ENCODE measurements at regions not wholly inside any gene's neighbourhood (a gene's known extent, or its start where the extent isn't known, plus 50 kb on each side); places are given as distances from the start of the nearest gene placed in this dataset.
"Not testable (repeated sequence)": the region's sequence is repeated elsewhere in the genome, so short reads cannot be mapped to it uniquely, and the experiment has no call there.

DNA sequence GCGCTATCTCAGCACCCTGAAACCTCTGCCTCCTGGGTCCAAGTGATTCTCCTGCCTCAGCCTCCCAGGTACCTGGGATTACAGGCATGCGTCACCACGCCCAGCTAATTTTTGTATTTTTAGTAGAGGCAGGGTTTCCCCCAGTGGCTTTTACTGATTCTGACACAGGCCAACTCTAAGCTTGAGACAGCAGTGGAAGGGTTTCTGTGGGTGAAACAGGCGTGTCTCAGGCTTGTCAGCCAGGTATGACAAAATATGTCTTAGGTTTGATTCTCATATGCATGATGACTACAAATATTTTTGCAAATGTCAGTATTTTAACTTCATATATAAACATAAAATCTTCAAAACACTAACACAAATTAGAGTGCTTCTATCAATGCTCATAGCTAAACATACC lies 952.8 kb upstream of the CDH18 start:
- H3K9ac ChIP-seq (ENCODE audit: insufficient read depth, low read length); H4K20me1 ChIP-seq (ENCODE audit: control insufficient read depth, extremely low read depth, insufficient read depth, low read length); H3K27me3 ChIP-seq (ENCODE audit: control insufficient read depth, insufficient read depth, low read length); H3K27ac ChIP-seq (ENCODE audit: insufficient read depth, low read length); DNase-seq (ENCODE audit: low read depth in 2 of 2); H3K9me3 ChIP-seq (ENCODE audit: control insufficient read depth, insufficient read depth, low read depth, low read length); H3K36me3 ChIP-seq (ENCODE audit: control insufficient read depth, insufficient read depth, low read length); H3K4me2 ChIP-seq (ENCODE audit: extremely low read depth, insufficient read depth, low read length); H3K4me3 ChIP-seq (replicated peaks in 1 of 4; ENCODE audit: control extremely low read depth in 1 of 4, insufficient read depth in 1 of 4, low read depth in 3 of 4, low read length in 4 of 4); H3K79me2 ChIP-seq (ENCODE audit: control insufficient read depth, insufficient read depth, low read length); H2AFZ ChIP-seq (ENCODE audit: low read length); H3K4me1 ChIP-seq (ENCODE audit: control insufficient read depth, extremely low read depth, insufficient read depth, low read length): not testable (repeated sequence)

DNA sequence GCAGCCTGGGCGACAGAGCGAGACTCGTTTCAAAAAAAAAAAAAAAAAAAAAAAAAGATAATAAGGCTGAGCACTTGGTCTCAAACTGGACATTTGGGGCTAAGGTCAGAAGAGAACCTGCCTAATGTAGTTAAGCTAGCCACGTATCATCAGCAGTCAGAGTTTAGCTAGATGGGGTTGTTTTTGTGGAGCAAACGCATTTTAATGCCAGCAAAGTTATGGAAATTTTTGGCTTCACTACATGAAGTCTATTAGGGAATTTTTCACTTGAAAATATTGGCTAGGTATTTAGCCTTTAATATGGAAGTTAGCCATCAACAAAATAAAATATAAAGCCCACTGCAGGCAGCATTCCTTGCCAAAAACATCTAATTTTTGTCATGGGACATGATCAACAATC lies 902.9 kb upstream of the CDH18 start:
- not testable (repeated sequence) for H3K4me3 ChIP-seq (replicated peaks in 1 of 4; ENCODE audit: control extremely low read depth in 1 of 4, insufficient read depth in 1 of 4, low read depth in 3 of 4, low read length in 4 of 4); H3K27ac ChIP-seq (ENCODE audit: insufficient read depth, low read length); H2AFZ ChIP-seq (ENCODE audit: low read length); DNase-seq (ENCODE audit: low read depth in 2 of 2); H3K27me3 ChIP-seq (ENCODE audit: control insufficient read depth, insufficient read depth, low read length); H3K4me1 ChIP-seq (ENCODE audit: control insufficient read depth, extremely low read depth, insufficient read depth, low read length); H3K36me3 ChIP-seq (ENCODE audit: control insufficient read depth, insufficient read depth, low read length); H3K4me2 ChIP-seq (ENCODE audit: extremely low read depth, insufficient read depth, low read length); H3K79me2 ChIP-seq (ENCODE audit: control insufficient read depth, insufficient read depth, low read length); H3K9ac ChIP-seq (ENCODE audit: insufficient read depth, low read length); H4K20me1 ChIP-seq (ENCODE audit: control insufficient read depth, extremely low read depth, insufficient read depth, low read length); H3K9me3 ChIP-seq (ENCODE audit: control insufficient read depth, insufficient read depth, low read depth, low read length)

DNA sequence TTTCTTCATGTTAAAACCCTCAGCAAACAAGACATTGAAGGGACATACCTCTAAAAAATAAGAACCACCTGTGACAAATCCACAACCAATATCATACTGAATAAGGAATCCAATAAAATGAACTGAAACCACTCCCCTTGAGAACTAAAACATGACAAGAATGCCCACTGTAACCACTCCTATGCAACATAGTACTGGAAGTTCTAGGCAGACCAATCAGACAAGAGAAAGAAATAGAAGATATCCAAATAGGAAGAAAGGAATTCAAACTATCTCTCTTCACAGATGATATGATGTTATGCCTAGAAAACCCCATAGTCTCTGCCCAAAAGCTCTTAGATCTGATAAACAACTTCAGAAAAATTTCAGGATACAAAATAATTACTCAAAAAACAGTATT lies 887.7 kb upstream of the CDH18 start:
- not testable (repeated sequence) for H3K27me3 ChIP-seq (ENCODE audit: control insufficient read depth, insufficient read depth, low read length); H3K79me2 ChIP-seq (ENCODE audit: control insufficient read depth, insufficient read depth, low read length); H3K4me3 ChIP-seq (replicated peaks in 1 of 4; ENCODE audit: control extremely low read depth in 1 of 4, insufficient read depth in 1 of 4, low read depth in 3 of 4, low read length in 4 of 4); H3K4me1 ChIP-seq (ENCODE audit: control insufficient read depth, extremely low read depth, insufficient read depth, low read length); H2AFZ ChIP-seq (ENCODE audit: low read length); H4K20me1 ChIP-seq (ENCODE audit: control insufficient read depth, extremely low read depth, insufficient read depth, low read length); H3K4me2 ChIP-seq (ENCODE audit: extremely low read depth, insufficient read depth, low read length); DNase-seq (ENCODE audit: low read depth in 2 of 2); H3K27ac ChIP-seq (ENCODE audit: insufficient read depth, low read length); H3K9me3 ChIP-seq (ENCODE audit: control insufficient read depth, insufficient read depth, low read depth, low read length); H3K9ac ChIP-seq (ENCODE audit: insufficient read depth, low read length); H3K36me3 ChIP-seq (ENCODE audit: control insufficient read depth, insufficient read depth, low read length)

DNA sequence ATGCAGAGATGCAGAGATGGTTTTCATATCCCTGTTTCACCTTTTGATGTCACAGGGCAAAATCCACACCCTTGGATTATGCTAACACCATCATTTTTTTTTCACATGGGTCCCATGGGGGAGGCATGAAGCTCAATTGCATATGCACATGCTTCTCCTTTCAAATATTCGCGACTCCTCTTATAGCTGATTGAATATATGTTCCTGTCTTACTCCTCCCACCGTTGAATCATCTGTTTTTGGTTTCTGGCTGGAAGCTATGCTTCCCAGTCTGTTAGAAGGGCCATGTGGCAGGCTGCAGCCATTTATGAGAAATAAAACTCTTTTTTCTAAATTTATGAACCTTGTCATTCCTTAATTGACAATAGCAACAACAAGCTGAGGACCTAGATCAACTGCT lies 877.9 kb upstream of the CDH18 start:
- not testable (repeated sequence) for H4K20me1 ChIP-seq (ENCODE audit: control insufficient read depth, extremely low read depth, insufficient read depth, low read length); H3K9me3 ChIP-seq (ENCODE audit: control insufficient read depth, insufficient read depth, low read depth, low read length); H3K4me3 ChIP-seq (replicated peaks in 1 of 4; ENCODE audit: control extremely low read depth in 1 of 4, insufficient read depth in 1 of 4, low read depth in 3 of 4, low read length in 4 of 4); H3K9ac ChIP-seq (ENCODE audit: insufficient read depth, low read length); H2AFZ ChIP-seq (ENCODE audit: low read length); H3K4me1 ChIP-seq (ENCODE audit: control insufficient read depth, extremely low read depth, insufficient read depth, low read length); H3K27ac ChIP-seq (ENCODE audit: insufficient read depth, low read length); H3K4me2 ChIP-seq (ENCODE audit: extremely low read depth, insufficient read depth, low read length); H3K36me3 ChIP-seq (ENCODE audit: control insufficient read depth, insufficient read depth, low read length); H3K27me3 ChIP-seq (ENCODE audit: control insufficient read depth, insufficient read depth, low read length); DNase-seq (ENCODE audit: low read depth in 2 of 2); H3K79me2 ChIP-seq (ENCODE audit: control insufficient read depth, insufficient read depth, low read length)

DNA sequence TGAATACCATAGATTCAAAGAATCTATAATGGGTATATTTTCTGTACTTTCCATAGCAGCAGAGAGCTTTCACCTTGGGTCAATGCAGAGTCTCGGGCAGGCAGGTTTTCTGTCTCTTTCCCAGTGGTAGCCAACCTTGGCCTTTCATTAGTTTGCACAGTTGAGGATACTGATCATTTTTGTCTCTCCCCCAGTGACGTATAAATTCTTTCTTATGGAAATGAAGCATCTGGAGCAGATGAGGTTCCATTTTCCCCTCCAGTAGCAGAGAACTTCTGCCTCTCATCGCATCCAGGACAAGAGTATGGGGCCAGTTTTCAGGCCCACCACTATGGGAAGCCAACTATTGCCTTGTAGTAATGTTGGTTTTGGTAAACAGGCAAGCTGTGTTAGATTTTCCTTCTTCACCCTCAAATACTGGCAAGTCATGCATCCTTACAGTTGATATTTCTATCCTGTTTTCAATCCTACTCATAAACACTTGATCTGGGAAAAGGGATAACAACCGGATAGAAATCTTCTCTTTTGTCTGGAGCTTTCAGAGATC lies 845.2 kb upstream of the CDH18 start:
- no peak overlapping the region for H3K4me2 ChIP-seq (ENCODE audit: extremely low read depth, insufficient read depth, low read length)
- DNase-seq (ENCODE audit: low read depth in 2 of 2): no peak
- no peaks in the 10 kb centered on the region for H3K9me3 ChIP-seq (ENCODE audit: control insufficient read depth, insufficient read depth, low read depth, low read length)
- no peaks in the 10 kb centered on the region for H4K20me1 ChIP-seq (ENCODE audit: control insufficient read depth, extremely low read depth, insufficient read depth, low read length)
- H3K4me3 ChIP-seq (replicated peaks in 1 of 4; ENCODE audit: control extremely low read depth in 1 of 4, insufficient read depth in 1 of 4, low read depth in 3 of 4, low read length in 4 of 4): no peak overlapping the region
- H3K9ac ChIP-seq (ENCODE audit: insufficient read depth, low read length): no peak overlapping the region
- H3K27ac ChIP-seq (ENCODE audit: insufficient read depth, low read length): no peak overlapping the region
- TF ChIP-seq, protein P1, sequence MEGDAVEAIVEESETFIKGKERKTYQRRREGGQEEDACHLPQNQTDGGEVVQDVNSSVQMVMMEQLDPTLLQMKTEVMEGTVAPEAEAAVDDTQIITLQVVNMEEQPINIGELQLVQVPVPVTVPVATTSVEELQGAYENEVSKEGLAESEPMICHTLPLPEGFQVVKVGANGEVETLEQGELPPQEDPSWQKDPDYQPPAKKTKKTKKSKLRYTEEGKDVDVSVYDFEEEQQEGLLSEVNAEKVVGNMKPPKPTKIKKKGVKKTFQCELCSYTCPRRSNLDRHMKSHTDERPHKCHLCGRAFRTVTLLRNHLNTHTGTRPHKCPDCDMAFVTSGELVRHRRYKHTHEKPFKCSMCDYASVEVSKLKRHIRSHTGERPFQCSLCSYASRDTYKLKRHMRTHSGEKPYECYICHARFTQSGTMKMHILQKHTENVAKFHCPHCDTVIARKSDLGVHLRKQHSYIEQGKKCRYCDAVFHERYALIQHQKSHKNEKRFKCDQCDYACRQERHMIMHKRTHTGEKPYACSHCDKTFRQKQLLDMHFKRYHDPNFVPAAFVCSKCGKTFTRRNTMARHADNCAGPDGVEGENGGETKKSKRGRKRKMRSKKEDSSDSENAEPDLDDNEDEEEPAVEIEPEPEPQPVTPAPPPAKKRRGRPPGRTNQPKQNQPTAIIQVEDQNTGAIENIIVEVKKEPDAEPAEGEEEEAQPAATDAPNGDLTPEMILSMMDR (conservative IDR thresholded peaks at IDR 0.05 in 1 of 2, IDR thresholded peaks at IDR 0.05 in 1 of 2; ENCODE audit: low read depth in 1 of 2, low read length in 2 of 2): no peak
- TF ChIP-seq EZH2 (IDR thresholded peaks at IDR 0.05; ENCODE audit: low read length, missing control alignments): no peak
- no peaks in the 10 kb centered on the region for H3K79me2 ChIP-seq (ENCODE audit: control insufficient read depth, insufficient read depth, low read length)
- no peaks in the 10 kb centered on the region for H3K27me3 ChIP-seq (ENCODE audit: control insufficient read depth, insufficient read depth, low read length)
- no peaks in the 10 kb centered on the region for H3K36me3 ChIP-seq (ENCODE audit: control insufficient read depth, insufficient read depth, low read length)
- no peaks in the 10 kb centered on the region for H3K4me1 ChIP-seq (ENCODE audit: control insufficient read depth, extremely low read depth, insufficient read depth, low read length)
- no peak overlapping the region for H2AFZ ChIP-seq (ENCODE audit: low read length)

All from fibroblast of lung (primary cell).